ENCODE measurements at regions not wholly inside any gene's neighbourhood (a gene's known extent, or its start where the extent isn't known, plus 50 kb on each side); places are given as distances from the start of the nearest gene placed in this dataset.

DNA sequence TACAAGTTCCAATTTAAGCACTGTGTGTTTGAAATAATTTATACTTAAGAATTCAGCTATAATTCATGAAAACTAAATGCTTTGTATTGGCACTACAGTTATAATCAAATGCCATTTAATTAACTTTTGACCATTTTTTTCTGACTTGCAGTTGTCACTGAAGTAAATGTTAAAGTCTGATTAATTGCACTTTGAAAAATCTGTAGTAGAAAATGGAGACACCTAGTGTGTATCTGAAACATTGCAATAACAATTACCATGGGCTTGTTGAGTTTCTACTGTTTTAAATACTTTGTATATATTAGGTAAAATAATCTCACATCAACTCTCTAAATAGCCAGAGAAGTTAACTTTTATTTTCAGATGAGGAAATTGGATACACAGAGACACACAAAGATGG, 458.6 kb upstream of the FSIP2 start:
- Histone ChIP-seq H4K20me1 (ENCODE audit: control insufficient read depth, insufficient read depth, insufficient read length) (no peaks in the 10 kb centered on the region), H2BK12ac (ENCODE audit: insufficient read length, low read depth, low read length) (no peak overlapping the region), H3K9ac (ENCODE audit: extremely low read depth, insufficient read length, low read length) (no peak overlapping the region), H3K14ac (ENCODE audit: insufficient read depth, low read length) (no peak overlapping the region), H4K8ac (replicated peaks; ENCODE audit: insufficient read length, low read depth, low read length) (no peak overlapping the region), H3K27me3 (ENCODE audit: insufficient read depth, low read length) (no peaks in the 10 kb centered on the region), H3K23me2 (ENCODE audit: insufficient read length, low read depth, low read length, poor library complexity, severe bottlenecking) (no peaks in the 10 kb centered on the region), H3T11ph (ENCODE audit: low read length) (no peak overlapping the region), H3K27ac (ENCODE audit: insufficient read length, low read depth, low read length) (no peak overlapping the region), H3K18ac (ENCODE audit: insufficient read length, low read depth, low read length) (no peak overlapping the region), H3K4ac (ENCODE audit: low read depth, low read length) (no peak overlapping the region), H2BK15ac (ENCODE audit: low read depth, low read length) (no peak overlapping the region), H3K79me1 (ENCODE audit: insufficient read depth, low read depth, low read length, poor library complexity, severe bottlenecking) (no peaks in the 10 kb centered on the region), H3K23ac (ENCODE audit: insufficient read length, low read depth, low read length) (no peak overlapping the region), H3K4me1 (ENCODE audit: insufficient read depth, low read length) (no peaks in the 10 kb centered on the region), H2AK5ac (ENCODE audit: insufficient read length, low read length) (no peak overlapping the region), H3K79me2 (ENCODE audit: insufficient read depth, low read length) (no peaks in the 10 kb centered on the region), H3K9me3 (ENCODE audit: control insufficient read depth, low read depth, low read length) (no peaks in the 10 kb centered on the region), H2BK120ac (ENCODE audit: low read depth, low read length, poor library complexity, severe bottlenecking) (no peak overlapping the region), H3K56ac (ENCODE audit: insufficient read length, low read depth, low read length) (no peak overlapping the region), H2BK20ac (ENCODE audit: low read depth, low read length, poor library complexity, severe bottlenecking) (no peak overlapping the region), H2BK5ac (ENCODE audit: insufficient read length, low read length) (no peak overlapping the region), H4K5ac (ENCODE audit: insufficient read length, low read depth, low read length) (no peak overlapping the region), H4K91ac (ENCODE audit: insufficient read length, low read depth, low read length) (no peak overlapping the region), H3K4me2 (ENCODE audit: insufficient read depth, insufficient read length, low read length) (no peak overlapping the region), H2AFZ (ENCODE audit: low read length) (no peak overlapping the region)
- H3K36me3 Mint-ChIP-seq (ENCODE audit: insufficient read depth in 1 of 3, low read depth in 3 of 3): no peaks in the 10 kb centered on the region
- no peaks in the 10 kb centered on the region for H3K27me3 Mint-ChIP-seq (ENCODE audit: low read depth)
- H3K27ac Mint-ChIP-seq: no peak overlapping the region
- peaks cover 2 to 3% of the 10 kb centered on the region in 2 experiments; a peak in 3 of 4 replicates for H3K4me1 Mint-ChIP-seq
- H3K9me3 Mint-ChIP-seq: no peaks in the 10 kb centered on the region
- no peak overlapping the region for H3K4me3 Mint-ChIP-seq
- TF ChIP-seq, protein P1, sequence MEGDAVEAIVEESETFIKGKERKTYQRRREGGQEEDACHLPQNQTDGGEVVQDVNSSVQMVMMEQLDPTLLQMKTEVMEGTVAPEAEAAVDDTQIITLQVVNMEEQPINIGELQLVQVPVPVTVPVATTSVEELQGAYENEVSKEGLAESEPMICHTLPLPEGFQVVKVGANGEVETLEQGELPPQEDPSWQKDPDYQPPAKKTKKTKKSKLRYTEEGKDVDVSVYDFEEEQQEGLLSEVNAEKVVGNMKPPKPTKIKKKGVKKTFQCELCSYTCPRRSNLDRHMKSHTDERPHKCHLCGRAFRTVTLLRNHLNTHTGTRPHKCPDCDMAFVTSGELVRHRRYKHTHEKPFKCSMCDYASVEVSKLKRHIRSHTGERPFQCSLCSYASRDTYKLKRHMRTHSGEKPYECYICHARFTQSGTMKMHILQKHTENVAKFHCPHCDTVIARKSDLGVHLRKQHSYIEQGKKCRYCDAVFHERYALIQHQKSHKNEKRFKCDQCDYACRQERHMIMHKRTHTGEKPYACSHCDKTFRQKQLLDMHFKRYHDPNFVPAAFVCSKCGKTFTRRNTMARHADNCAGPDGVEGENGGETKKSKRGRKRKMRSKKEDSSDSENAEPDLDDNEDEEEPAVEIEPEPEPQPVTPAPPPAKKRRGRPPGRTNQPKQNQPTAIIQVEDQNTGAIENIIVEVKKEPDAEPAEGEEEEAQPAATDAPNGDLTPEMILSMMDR (conservative IDR thresholded peaks at IDR 0.05): peak; percentile 72
- DNase-seq: no peak

All from H9 (cell line).